ENCODE measurements at regions not wholly inside any gene's neighbourhood (a gene's known extent, or its start where the extent isn't known, plus 50 kb on each side); places are given as distances from the start of the nearest gene placed in this dataset.

DNA sequence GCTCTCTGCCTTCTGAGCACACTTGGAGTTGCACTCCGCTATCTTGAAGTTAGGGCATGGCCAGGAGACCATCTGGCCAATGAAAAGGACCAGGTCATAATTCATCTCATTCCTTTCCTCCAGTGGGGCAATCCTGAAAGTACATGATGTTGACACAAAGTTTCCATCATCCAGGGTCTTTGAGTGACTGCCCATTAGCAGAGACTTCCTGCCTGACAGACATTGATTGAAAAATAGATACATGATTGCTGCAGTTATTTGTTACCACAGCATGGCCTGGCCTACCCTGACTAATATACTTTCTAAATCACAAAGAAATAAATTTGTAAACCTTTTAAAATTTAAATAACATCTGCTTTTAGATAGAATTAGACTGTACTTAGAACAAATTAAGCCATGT lies 50.0 kb upstream of the SCG2 start:
- no peak overlapping the region for H4K91ac ChIP-seq (replicated peaks; ENCODE audit: insufficient read length, low read length)
- H3K79me2 ChIP-seq (ENCODE audit: control insufficient read depth in 1 of 2, insufficient read depth in 2 of 2, low read length in 2 of 2), result no peaks in the 10 kb centered on the region
- H2BK12ac ChIP-seq (ENCODE audit: low read depth, low read length), result no peak overlapping the region
- no peak overlapping the region for H3K4me3 ChIP-seq (ENCODE audit: extremely low read depth in 1 of 4, insufficient read depth in 2 of 4, low read depth in 3 of 4, low read length in 4 of 4)
- H4K20me1 ChIP-seq (replicated peaks in 1 of 2; ENCODE audit: control insufficient read depth in 1 of 2, insufficient read depth in 2 of 2, low read length in 2 of 2), result no peaks in the 10 kb centered on the region
- H3K23me2 ChIP-seq (ENCODE audit: low read depth, low read length), result no peaks in the 10 kb centered on the region; the same call in 1 of the 2 replicates
- no peak overlapping the region for H4K5ac ChIP-seq (ENCODE audit: insufficient read length, low read depth, low read length)
- no peak overlapping the region for H3K27ac ChIP-seq (ENCODE audit: low read depth, low read length)
- no peaks in the 10 kb centered on the region for H3K27me3 ChIP-seq (replicated peaks in 1 of 4; ENCODE audit: control insufficient read depth in 3 of 4, extremely low read depth in 1 of 4, insufficient read depth in 3 of 4, low read length in 3 of 4)
- POLR2A ChIA-PET (ENCODE audit: partially characterized antibody), result no interaction called here
- 88% methylated on average over 1 of the region's 1 CpG; no CpG with 5 or more reads in 1 of the 2 experiments for WGBS, 2 experiments (ENCODE audit: extremely low coverage in 1 of 2, insufficient coverage in 1 of 2, insufficient read length in 1 of 2, insufficient replicate concordance in 2 of 2, low coverage in 1 of 2, low lambda C conversion rate in 2 of 2, missing lambda C conversion rate in 1 of 2)
- FAIRE-seq, result no peak
- no peak overlapping the region for H3K56ac ChIP-seq (replicated peaks; ENCODE audit: insufficient read length, low read depth, low read length)
- CTCF ChIA-PET (ENCODE audit: partially characterized antibody), result interaction anchor here (0.8 to 1.3 kb wide), 2 partner anchors 35 to 1471 kb away, joined by 3 read pairs; no protein-coding TSS in a partner anchor
- no peaks in the 10 kb centered on the region for H3K79me1 ChIP-seq (ENCODE audit: low read depth, low read length)
- no peaks in the 10 kb centered on the region for H3K4me1 ChIP-seq (replicated peaks in 1 of 4; ENCODE audit: control insufficient read depth in 3 of 4, insufficient read depth in 4 of 4, low read length in 3 of 4)
- H3K36me3 ChIP-seq (ENCODE audit: control insufficient read depth in 2 of 4, insufficient read depth in 4 of 4, low read length in 3 of 4), result no peaks in the 10 kb centered on the region
- H2BK20ac ChIP-seq (ENCODE audit: low read length), result no peak overlapping the region
- H3K9me3 ChIP-seq (ENCODE audit: insufficient read depth in 2 of 2, low read depth in 1 of 2, low read length in 1 of 2), result no peaks in the 10 kb centered on the region
- H2AK5ac ChIP-seq (ENCODE audit: low read depth, low read length), result no peak overlapping the region
- H2BK120ac ChIP-seq (replicated peaks; ENCODE audit: low read depth, low read length), result no peak overlapping the region
- H2AFZ ChIP-seq (ENCODE audit: low read length), result no peak overlapping the region
- H4K8ac ChIP-seq (ENCODE audit: extremely low read depth, insufficient read depth, low read length), result no peak overlapping the region
- no peak overlapping the region for H3K14ac ChIP-seq (ENCODE audit: insufficient read length)
- H3K18ac ChIP-seq (ENCODE audit: extremely low read depth, low read length), result no peak overlapping the region
- H3K4ac ChIP-seq (replicated peaks; ENCODE audit: insufficient read length, low read depth, low read length), result no peak overlapping the region
- no peak overlapping the region for H2BK5ac ChIP-seq (ENCODE audit: low read depth, low read length)
- no peak overlapping the region for H3K9ac ChIP-seq (replicated peaks in 1 of 4; ENCODE audit: extremely low read depth in 1 of 4, low read depth in 3 of 4, low read length in 3 of 4)
- no peak overlapping the region for H3K4me2 ChIP-seq (ENCODE audit: insufficient read depth in 1 of 2, low read depth in 2 of 2, low read length in 2 of 2)
- H3K23ac ChIP-seq (ENCODE audit: insufficient read length), result no peak overlapping the region
- DNase-seq (ENCODE audit: low read depth in 1 of 2, low spot score in 2 of 2), result no peak
- H2BK15ac ChIP-seq (ENCODE audit: low read length), result 0 out of 2 replicates have a peak overlapping the region, but pooled peaks have one; percentile 13
- no peak for TF ChIP-seq POLR2AphosphoS5 (IDR thresholded peaks at IDR 0.05; ENCODE audit: low read depth, low read length)
